NCI-H128 (cell line): ENCODE measurements at regions not wholly inside any gene's neighbourhood (a gene's known extent, or its start where the extent isn't known, plus 50 kb on each side); places are given as distances from the start of the nearest gene placed in this dataset.

ENCODE experiments used
- DNase-seq: peaks from one replicate; lab custom pipeline; 2025; ENCODE audit not compliant: unreplicated experiment; lab: John Stamatoyannopoulos, UW

DNA sequence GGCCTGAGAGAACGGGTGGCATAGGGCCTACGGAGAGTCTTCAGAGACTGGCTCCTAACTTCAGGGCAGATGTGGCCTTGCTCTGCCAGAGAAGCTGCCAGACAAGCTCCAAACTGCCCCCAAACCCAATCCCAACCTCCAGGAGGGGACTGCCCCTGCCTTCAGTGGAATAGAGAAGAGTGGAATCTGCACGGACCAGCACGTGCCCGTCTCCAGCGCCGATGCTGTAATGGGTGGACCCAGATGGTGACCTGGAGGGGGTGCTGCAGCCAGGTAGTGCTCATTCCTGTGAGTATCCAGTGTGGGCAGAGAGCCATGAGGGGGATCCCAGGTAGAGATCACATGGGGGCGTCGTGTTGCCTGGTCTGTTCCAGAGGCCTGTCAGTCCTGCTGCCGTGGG lies 73.2 kb upstream of the NKX1-1 start:
- DNase-seq, result no peak

DNA sequence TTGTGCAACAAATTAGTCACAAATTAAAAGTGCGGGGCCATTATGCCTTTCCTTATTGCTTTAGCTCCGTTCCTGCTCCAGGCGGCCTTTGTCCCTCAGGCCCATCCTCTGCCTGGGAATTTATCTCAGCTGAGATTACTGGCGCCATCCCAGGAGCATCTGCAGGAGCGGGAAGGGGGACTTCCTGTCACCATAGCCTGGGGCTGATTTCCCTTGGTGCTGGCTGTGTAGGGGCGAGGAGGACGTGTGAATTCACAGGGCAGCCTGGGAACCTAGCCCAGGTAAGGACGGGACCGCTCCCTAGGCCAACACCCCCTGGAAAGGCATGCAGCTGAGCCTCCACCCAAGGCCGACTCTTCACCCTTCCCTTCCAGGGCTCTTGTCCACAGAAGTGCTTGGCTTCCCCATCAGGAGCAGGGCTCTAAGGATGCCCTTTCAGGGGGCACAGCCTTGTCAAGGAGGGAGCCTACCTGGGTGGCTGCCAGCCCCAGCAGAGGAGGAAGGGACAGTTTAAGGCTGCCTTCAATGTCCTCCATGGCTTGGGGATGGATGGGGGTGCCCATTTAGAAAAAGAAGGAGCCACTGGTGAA lies 72.6 kb upstream of the NKX1-1 start:
- DNase-seq, result no peak

DNA sequence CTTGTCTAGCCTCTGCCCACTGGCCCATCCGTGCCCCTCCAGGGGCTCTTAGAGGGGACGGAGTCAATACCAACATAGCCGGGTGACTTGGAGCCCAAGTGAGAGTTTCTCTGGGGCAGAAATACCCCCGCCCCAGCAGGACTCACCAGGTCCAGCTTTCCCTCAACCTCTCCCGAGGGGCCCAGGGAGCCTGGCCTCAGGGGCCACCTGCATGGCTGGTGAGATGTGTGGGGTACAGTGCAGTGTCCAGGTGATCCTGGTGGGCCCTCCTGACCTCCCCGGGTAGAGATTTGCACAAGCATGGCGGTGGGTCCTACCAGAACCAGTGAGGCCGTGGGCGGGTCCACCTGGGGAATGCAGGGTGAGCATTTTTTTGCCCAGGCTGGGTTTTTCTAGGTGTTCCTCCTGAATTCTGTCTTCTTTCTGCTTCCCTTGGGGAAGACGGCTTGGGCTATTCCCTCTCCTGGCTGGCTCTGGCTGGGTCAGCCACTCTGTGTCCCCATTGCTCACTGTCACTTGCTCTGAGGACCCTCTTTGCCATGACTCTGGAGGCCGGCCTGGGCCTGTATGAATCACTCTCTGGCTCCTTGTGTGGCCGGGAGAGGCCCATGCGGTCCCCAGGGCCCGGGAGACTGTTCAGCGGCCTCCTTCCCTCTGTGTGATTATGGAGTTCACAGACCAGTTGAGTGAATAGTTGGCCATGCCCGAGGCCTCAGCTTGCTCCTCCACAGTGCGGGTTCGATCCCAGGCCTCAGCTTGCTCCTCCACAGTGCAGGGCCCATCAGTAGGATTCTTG lies 71.0 kb upstream of the NKX1-1 start:
- DNase-seq, result no peak

DNA sequence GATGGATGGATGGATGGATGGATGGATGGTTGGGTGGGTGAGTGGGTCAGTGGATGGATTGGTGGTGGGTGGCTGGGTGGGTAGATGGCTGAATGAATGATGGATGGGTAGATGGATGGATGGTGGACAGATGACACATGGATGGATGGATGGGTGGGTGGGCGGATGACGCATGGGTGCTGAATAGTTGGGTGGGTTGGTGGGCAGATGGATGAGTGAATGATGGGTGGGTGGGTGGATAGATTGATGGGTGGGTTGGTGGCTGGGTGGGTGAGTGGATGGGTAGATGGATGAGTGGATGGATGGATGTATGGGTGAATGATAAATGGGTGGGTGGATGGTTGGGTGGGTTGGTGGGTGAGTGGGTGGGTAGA lies 69.9 kb upstream of the NKX1-1 start:
- DNase-seq, result no peak

DNA sequence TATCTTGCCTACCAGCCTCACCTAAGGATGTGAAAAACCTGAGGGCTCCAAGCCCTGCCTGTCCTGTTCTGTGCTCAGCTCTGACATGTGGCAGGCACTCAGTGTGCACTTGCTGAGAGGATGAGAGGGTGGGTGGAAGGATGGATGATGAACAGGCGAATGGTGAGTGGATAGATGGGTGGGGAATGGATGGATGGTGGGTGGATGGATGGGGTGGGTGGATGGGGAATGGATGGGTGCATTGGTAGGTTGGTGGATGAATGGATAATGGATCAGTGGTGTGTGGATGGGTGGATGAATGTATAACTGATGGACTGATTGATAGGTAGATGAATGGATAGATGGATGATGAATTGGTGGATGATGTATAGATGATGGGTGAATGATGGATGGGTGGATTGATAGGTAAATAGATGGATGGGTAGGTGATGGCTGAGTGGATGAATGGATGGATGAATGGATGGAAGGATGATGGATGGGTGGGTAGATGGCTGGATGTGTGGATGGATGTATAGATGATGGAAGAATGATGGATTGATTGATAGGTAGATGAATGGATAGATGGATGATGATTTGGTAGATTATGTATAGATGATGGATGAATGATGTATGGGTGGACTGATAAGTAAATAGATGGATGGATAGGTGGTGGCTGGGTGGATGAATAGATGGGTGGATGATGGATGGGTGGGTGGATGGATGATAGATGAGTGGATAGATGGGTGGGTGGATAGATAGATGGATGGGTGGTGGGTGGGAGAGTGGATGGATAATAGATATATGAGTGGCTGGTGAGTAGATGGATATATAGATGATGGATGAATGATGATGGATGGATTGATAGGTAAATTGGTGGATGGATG lies 69.3 kb upstream of the NKX1-1 start:
- DNase-seq, result no peak

DNA sequence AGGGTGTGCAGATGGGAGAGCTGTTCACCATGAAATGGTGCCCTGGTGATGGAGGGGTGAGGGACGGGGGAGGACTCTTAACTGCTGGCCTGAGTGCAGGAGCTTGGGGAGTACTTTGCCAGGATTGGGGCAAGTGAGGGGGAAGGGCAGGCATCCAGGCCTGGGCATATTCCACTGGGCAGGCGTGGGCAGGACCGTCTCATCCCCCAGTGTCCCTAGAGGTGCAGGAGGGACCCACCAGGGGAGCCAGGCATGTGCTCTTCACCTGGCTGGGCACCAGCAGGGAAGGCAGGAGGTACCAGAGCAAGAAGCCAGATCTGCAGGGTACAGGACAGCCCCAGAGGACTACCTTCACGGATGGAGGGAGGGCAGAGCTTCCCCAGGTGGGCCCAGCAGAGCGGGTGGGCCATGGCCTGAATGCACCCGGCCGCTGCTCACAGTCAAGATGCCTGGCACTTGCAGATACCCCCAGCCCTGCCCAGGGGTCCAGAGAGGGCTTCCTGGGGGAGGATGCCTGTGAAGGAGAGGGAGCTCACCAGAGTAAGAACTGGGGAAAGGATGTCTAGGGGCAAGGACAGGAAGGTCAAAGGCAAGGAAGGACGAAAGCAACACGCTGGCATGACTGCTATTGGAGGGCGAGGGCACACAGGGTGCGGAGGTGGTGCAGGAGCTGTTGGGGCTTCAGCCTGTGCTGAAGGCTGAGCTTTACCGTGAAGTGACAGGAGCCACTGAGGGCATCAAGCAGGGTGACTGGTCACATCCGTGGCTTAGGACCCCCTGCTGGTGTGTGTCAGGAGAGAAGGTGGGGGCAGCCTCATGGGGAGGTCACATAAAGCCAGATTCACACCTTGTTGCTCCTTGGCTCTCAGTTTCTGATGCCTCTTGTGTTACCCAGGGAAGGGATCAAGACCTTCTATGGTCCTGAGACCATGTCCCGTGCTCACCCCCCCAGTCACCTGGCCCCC lies 68.2 kb upstream of the NKX1-1 start:
- DNase-seq, result no peak

DNA sequence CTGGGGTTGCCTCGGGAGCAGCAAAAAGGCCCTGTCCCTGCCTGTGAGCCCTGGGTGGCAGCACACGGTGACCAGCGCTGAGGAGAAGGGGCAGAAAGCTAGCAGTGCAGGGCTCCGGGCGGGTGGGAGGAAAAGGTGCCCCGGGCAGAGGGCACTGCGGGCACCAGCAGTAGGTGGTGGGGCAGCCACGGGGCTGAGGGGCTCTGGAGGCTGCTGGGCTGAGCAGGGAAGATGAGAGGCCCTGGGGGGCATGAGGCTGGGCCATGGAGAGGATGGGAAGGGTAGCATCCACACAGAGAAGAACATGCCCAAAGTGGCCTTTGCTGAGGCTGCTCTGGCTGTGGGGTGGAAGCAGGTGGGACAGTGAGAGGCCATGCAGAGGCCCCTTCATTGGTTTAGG lies 67.5 kb upstream of the NKX1-1 start:
- no peak for DNase-seq

DNA sequence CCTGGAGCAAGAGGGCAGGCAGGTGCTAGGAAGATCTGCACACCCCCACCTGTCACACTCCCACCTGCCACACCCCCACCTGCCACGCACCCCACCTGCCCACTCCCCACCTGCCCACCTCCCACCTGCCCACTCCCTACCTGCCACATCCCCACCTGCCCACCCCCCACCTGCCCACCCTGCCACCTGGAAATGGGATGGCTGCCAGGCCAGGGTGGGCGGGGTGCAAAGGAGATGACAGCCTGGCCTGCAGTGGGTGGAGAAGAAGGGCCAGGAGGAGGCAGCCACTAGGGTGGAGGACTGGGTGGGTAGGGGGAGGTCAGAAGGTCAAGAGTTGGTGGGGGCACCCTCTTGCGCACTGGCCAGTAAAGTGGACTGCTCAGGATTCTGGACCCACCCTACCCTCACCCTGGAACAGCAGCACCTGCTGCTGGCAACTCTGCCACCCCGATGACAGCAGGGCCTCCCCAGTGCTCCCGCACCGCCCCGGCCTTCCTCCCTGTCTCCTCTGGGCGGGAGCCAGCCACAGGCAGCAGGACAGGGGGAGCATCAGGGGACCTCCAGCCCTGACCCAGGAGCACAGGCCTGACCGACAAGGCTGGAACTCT lies 66.8 kb upstream of the NKX1-1 start:
- DNase-seq, result no peak

DNA sequence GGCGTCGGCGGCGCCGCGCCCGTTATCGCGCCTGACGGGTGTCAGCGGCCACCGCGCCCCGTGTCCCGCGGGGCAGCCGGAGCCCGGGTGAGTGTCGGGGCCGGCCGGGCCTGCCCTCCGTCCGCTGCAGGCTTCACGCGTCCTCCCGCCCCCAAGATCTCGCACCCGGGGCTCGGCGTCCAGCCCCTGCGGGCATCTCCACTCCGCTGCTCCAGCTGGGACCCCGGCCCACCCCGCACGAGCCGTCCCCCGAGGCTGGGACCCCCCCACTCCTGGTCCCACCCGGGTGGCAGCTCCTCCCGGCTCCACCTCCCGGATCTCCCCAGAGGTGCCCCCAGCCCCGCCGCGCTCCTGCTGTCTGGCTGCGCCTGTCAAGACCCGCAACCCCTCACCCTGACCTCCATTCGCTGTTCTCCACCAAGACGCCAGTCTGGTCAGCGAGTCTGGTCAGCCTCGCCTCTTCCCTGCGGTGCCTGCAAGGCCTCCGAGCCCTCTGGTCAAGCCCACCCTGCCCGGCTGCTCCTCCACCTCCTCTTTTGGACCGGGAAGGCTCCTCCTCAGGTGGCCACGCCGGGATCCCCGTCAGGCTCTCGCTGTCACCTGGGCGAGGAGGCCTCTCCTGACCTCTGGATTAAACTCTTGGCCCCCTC lies 66.0 kb upstream of the NKX1-1 start:
- DNase-seq, result no peak

DNA sequence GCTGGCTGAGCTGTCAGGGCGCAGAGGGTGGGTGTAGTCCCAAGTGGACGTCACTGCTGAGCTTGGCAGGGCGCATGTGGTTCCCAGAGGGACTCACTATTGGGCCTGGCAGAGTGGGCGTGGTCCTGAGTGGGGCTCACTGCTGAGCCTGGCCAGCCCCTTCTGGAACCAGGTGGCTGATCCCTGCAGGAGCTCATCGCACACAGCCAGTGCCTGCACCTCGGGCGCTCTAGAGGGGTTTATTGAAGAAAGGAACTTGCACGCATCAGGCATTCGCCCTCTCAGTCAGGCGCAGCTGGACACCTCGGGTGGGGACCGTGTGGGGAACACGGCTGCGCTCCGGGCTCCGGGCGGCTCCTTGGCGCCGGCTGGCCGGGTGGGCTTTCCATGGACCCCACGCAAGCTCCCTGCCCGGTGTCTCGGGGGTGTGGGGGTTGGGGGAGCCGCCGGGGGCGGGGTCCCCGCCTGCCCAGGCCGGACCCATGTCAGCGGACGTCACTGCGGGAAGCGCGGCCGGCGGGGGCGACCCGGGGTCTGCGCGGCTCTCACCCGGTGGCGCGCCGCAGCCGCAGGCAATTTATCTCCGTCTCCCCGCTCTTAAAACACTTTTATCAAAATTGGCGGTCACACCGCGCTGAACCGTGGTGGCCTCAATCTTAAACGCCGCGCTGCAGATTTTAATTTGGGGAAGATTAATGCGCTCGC lies 65.4 kb upstream of the NKX1-1 start:
- no peak for DNase-seq

DNA sequence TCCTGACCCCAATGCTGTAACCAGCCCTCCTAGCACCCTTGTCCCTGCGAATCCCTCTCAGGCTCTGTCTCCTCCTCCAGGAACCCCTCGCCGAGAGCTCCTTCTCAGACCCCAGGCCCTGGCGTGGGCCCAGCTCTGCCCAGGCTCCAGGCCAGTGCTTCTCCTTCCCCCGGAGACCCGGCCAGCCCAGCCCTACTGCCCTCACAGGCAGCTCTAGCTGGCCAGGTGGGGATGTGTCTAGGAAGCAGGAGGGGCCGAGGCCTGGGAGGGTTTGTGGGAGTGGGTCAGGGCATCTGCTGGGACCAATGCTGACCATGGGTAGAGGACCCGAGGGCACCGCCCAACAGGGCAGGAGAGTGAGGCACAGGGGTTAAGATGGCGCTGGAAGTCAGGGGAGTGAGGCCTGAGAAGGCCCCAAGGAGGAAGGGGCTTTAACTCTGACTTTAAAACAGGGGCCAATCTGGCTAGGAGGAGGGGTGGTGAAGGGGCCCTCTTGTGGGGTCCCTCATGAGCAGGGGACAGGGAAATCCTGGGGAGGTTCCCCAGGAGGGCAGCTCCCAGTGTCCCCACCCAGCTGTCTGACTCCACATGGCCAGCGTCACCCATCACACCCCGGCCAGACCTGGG lies 64.7 kb upstream of the NKX1-1 start:
- no peak for DNase-seq

DNA sequence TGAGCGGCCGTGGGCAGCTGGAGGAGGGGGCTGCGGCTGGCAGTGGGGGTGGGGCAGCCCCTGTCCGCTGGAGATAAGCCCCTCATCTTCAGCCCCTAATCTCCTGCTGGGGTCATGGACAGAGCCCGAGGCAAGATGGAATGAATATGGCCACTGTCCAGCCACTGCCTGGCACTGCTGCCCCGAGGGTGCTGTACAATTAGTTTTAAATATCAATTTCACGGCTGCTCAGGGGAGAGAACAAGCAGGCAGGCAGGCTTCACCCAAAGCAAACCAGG lies 64.1 kb upstream of the NKX1-1 start:
- DNase-seq, result no peak

DNA sequence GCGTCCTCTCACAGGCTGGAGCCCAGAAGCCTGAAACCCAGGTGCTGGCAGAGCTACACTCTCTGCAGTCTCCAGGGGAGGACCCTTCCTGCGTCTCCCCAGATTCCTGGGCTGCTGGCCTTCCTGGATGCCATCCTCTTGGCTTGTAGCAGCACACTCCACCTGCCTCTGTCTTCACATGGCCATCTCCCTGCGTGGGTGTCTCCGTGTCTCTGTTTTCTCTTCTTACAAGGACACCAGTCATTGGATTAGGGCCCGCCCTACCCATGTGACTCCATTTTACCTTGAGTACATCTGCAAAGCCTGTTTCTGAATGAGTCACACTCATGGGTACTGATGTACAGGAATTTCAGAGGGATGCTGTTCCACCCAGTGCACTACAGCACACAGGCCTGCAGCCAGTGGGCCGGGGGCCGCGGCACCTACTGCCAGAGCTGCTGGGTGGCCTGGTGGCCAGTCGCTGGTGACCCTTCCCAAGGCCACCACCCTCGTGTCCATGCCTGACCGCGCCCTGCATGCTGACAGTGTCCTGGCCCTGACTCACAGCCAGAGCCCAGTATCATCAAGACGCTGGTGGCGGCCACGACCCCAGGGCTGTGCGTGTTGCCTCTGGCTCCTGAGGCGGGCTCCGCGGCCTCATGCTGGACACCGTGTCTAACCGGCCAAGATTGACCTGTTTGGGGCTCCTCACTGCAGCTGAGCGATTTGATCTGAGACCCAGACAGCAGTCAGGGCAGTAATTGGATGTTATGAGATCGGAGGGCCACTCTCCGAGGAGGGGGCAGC lies 63.6 kb upstream of the NKX1-1 start:
- DNase-seq, result no peak

DNA sequence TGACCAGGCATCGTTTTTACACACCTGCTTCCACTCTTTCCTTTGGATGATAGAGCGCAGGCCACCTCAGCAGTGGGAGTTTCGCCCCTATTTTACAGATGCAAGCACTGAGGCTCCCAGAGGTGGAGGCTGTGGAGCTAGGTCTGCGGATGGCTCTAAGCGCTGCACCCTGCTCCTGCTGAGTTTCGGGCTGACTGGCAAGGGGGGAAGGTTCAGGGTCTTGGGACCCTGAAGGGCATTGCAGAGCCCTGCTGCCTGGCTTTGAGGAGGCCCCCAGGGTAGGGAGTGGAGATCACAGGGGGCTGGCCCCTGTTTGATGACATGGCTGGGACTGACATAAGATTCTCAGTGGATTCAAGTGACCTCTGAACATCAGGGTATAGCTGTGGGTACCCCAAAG lies 62.8 kb upstream of the NKX1-1 start:
- DNase-seq, result no peak

DNA sequence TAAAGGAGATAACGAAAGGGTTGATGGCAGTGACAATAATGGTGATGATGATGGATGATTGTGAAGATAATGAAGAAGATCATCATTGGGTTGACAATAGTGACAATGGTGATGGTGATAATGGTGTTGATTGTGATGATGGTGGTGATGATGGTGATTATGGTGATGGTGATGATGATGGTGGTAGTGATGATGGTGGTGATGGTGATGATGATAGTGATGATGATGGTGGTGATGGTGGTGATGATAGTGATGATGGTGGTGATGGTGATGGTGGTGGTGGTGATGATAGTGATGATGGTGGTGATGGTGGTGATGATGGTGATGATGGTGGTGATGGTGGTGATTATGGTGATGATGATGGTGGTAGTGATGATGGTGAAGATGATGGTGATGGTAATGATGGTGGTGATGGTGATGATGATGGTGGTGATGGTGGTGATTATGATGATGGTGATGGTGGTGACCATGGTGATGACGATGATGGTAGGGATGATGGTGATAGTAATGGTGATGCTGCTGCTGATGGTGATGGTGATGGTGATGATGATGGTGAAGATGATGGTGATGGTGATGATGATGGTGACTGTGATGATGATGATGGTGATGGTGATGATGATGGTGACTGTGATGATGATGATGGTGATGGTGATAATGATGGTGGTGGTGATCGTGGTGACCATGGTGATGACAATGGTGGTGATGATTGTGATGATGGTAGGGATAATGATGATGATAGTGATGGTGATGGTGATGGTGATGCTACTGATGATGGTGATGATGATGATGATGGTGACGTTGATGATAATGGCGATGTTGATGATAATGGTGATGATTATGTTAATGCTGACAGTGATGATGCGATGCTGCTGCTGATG lies 61.6 kb upstream of the NKX1-1 start:
- DNase-seq, result no peak

DNA sequence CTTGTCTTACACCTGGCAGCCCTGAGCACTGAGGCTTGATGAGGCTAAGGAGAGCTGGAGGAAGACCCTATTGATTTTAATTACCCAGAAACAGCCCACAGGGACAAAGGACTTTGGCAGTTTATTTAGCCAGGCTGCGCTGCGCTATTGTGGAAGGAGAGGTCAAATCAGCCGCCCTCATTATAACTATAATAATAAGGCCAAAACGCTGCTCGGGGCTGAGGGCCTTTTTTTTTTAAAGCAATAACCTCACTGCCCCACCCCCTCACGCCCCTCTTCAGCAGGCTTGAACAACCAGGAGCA lies 60.6 kb upstream of the NKX1-1 start:
- DNase-seq, result no peak

DNA sequence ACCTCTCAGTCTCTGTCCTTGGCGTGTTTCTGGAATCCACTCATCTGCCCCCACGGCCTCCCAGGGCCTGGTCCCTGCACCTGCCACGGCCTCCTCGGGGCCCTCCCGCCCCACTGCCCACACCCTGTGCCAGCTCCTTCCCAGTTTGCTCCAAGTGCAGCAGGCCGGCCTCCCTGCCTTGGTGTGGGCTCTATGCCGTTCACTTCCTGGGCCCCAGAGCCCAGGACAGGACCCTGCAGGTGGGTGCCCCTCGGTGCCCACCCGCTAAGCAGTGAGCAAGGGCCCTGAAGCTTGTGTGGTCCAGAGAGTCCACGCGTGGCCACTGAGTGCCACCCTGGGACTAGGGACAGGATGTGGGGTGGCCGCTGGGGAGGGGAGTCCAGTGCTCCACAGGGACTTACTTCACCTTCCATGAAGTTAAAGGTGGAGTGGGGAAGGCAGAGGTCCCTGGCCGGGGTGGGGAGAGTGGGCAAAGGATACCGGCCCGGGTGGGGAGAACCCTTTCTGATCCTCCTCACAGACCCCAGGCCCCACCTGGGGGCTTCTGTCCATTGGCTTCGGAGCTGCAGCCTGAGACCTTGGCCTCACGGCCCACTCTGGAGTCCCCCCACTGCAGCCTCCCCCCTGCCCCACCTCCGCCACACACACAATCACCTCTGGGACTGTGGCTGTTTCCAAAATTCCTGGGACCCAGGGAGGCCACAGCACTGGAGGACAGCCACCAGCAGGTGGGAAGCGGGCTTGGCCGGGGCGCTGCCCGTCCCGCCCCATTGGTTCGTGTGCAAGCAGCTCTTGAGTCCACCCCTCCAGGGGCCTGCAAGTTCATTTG lies 60.0 kb upstream of the NKX1-1 start:
- DNase-seq, result no peak
